GM18511 (cell line): ENCODE measurements at regions not wholly inside any gene's neighbourhood (a gene's known extent, or its start where the extent isn't known, plus 50 kb on each side); places are given as distances from the start of the nearest gene placed in this dataset.

Experiments used
- ATAC-seq: cut with Tn5 transposase; IDR thresholded peaks from one replicate; pipeline ENCODE4 v1.9.1; 2021; ENCODE audit warnings: mild to moderate bottlenecking, moderate library complexity; ENCODE audit not compliant: unreplicated experiment

- no peak for ATAC-seq
Observed at GRCh38 chr2:37541516-37541915, 129.9 kb downstream of the CDC42EP3 start.

- peak; percentile 60 for ATAC-seq
Observed at GRCh38 chr2:37543999-37544557, 127.4 kb downstream of the CDC42EP3 start.

- ATAC-seq = no peak
Observed at GRCh38 chr2:37544591-37545031, 126.8 kb downstream of the CDC42EP3 start.

- peak; percentile 78 for ATAC-seq
Observed at GRCh38 chr2:37549598-37549997, 121.8 kb downstream of the CDC42EP3 start.

- ATAC-seq = peak; percentile 53
Observed at GRCh38 chr2:37550190-37550589, 121.3 kb downstream of the CDC42EP3 start.

- no peak for ATAC-seq
Observed at GRCh38 chr2:37551783-37552182, 119.7 kb downstream of the CDC42EP3 start.

GRCh38 chr2:37552339-37552738, 119.1 kb downstream of the CDC42EP3 start:
- ATAC-seq = no peak

- ATAC-seq = no peak
Observed at GRCh38 chr2:37553411-37554154, 117.9 kb downstream of the CDC42EP3 start.

- no peak for ATAC-seq
Observed at GRCh38 chr2:37554155-37554510, 117.3 kb downstream of the CDC42EP3 start.

GRCh38 chr2:37554687-37555086, 116.8 kb downstream of the CDC42EP3 start:
- no peak for ATAC-seq

GRCh38 chr2:37555457-37555856, 116.0 kb downstream of the CDC42EP3 start:
- peak; percentile 59 for ATAC-seq

GRCh38 chr2:37556256-37556655, 115.2 kb downstream of the CDC42EP3 start:
- ATAC-seq = no peak

- ATAC-seq = peak; percentile 87
Observed at GRCh38 chr2:37558623-37559022, 112.8 kb downstream of the CDC42EP3 start.

GRCh38 chr2:37560241-37560848, 111.1 kb downstream of the CDC42EP3 start:
- ATAC-seq = no peak

- no peak for ATAC-seq
Observed at GRCh38 chr2:37560863-37561614, 110.4 kb downstream of the CDC42EP3 start.

GRCh38 chr2:37561615-37562569, 109.5 kb downstream of the CDC42EP3 start:
- peak; percentile 76 for ATAC-seq

- ATAC-seq = no peak
Observed at GRCh38 chr2:37563375-37564015, 107.9 kb downstream of the CDC42EP3 start.

GRCh38 chr2:37564356-37564755, 107.1 kb downstream of the CDC42EP3 start:
- ATAC-seq = no peak

- no peak for ATAC-seq
Observed at GRCh38 chr2:37566517-37566981, 104.9 kb downstream of the CDC42EP3 start.

- no peak for ATAC-seq
Observed at GRCh38 chr2:37568565-37568964, 102.9 kb downstream of the CDC42EP3 start.
